ENCODE measurements at regions not wholly inside any gene's neighbourhood (a gene's known extent, or its start where the extent isn't known, plus 50 kb on each side); places are given as distances from the start of the nearest gene placed in this dataset.

- TF ChIP-seq ZNF384 (IDR thresholded peaks at IDR 0.05) (no peak), BHLHE40 (IDR thresholded peaks at IDR 0.05; ENCODE audit: borderline replicate concordance) (no peak), SUZ12 (IDR thresholded peaks at IDR 0.05) (no peak), PKNOX1 (IDR thresholded peaks at IDR 0.05) (no peak), SP1 (IDR thresholded peaks at IDR 0.05) (no peak), FOXM1 (IDR thresholded peaks at IDR 0.05; ENCODE audit: borderline replicate concordance) (no peak), TARDBP (IDR thresholded peaks at IDR 0.05) (no peak)
Measured at GRCh38 chr18:40404284-40404683, 1550.8 kb upstream of the PIK3C3 start.

All from HEK293T (cell line).